NCI-H345 treated with DMSO at 0.1 percent for 48 hours (cell line): ENCODE measurements at regions not wholly inside any gene's neighbourhood (a gene's known extent, or its start where the extent isn't known, plus 50 kb on each side); places are given as distances from the start of the nearest gene placed in this dataset.

Experiments
- DNase-seq: peaks from one replicate; lab custom pipeline; 2025; ENCODE audit not compliant: unreplicated experiment; lab: John Stamatoyannopoulos, UW

DNA sequence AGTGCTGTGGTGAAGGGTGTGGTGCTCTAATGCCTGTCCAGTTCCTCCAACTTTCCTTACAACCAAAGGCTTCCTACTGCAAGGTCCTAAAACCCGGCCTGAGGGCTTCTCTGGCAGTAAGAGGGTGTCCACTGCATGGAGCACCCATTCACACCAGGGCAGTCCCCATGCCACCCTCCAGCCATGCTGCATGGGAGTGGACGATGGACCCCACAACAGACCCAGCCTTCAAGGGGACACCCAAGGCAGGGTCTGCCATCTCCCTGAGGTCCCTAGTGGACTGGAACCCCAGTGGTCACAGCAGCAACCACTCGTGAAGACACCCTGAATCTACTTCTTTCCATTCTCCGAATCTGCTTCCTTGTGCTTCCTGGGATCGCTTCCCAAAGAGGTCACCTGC lies 117.6 kb upstream of the SOX1 start:
- DNase-seq = no peak

DNA sequence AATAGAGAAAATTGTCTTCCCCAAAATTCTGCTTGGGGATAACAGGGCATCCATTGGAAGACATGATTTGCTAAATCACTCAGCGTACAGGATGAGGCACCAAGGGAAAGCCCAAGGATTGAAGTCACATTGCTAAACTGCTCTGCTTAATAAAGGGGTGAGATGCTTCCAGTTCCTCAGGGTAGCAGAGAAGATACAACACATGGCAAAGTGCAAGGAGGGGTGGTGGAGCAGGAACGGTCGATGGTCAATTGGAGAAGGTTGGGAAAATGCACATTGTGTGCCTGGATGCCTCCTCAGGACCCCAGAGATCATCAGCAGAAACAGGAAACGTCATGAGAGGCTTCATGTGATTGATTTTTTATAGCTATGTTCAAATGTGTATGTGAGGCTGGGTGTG lies 116.3 kb upstream of the SOX1 start:
- DNase-seq = no peak

DNA sequence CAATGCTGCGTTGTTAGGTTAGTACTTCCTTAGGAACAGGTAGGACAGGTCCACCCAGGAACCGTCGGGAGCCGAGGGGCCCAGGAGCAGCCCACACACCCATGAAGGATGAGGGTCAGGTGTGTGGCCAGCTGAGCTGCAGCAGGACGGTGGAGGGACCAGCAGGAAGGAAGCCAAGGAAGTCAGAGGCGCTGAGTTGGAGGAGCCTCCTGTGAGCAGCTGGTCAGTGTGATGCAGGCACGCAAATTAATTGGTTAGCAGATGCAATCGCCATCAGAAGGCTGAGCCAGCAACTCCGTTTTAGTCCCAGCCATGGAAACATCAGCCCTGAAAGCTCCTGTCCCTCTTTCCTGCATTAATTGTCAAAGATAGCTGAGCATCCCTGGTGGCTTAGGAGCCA lies 114.9 kb upstream of the SOX1 start:
- no peak for DNase-seq

DNA sequence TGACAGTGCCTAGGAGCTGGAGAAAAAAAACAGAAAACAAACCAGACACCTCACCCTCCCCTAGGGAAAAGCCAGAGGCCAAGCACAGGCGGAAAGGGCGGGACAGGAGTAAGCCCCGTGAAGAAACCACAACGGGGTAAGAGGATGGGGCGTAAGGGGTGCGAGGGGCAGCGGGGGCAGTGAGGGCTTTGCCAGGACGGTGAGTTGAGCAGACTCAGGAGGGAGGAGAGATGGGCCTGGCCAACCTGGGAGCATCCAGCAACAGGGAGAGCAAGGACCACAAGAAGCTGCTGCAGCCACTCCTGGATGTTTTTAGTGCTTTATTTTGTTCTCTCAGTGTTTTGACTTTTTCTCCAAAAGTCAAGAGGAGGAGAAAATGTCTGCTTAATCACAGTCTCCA lies 114.1 kb upstream of the SOX1 start:
- no peak for DNase-seq

DNA sequence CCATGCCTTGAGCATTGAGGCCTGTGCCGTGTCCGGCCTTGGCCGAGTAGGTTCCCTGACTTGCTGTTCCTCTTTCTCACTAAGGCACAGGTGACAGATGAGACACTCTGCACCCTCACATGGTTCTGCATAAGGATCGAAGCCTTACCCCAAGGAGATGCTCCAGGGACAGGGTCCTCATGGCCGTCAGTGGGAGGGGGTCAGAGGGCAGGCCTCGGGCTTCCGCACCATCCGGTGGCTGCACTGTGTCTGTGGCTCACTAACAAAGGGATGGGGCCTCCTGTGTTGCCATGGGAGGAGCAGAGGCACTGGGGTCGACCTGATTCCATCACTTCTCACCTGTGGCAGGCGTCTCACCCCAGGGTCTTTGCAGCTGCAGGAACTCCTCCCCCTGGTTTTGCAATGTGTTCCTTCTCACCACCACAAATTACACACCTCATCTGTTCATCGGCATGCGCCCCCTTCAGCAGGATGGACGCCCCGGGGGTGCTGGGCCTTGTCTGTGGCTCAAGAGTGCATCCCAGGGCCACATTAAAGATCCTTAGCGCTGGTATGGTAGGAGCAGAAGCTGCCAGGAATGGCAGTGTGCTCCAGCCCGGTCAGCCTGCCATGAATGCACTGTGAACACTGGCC lies 113.3 kb upstream of the SOX1 start:
- DNase-seq = no peak

DNA sequence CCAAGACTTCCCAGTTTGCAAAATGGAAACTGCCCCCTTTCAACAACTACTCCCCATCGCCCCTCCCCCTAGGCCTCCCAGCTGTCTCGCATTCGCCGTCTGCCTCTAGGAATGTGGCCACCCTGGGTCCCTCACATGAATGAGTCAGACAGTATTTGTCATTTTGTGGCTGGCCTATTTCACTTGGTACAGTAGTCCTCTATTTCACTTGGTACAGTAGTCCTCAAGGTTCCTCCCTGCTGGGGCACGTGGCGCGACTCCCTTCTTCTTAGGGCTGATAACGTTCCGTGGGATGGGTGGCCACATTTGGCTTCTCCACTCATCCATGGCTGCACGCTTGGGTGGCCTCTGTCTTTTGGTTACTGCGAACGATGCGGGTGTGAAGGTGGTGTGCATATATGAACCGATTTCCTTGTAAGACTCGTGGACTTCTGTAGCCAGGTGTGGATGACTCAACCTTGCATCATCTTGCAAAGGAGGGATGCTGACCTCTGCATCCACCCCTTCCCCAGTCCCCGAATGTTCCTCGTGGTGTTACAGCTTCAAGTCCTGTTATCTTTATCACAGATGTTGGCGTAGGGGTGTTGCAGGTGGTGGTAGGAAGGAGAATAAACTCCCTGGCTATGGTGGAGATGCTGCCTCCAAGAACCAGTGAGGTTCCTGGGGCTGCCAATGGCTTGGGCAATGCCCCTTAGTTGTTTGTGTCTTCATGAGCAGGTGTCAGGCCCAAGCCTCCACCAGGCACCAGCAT lies 112.1 kb upstream of the SOX1 start:
- DNase-seq = no peak

DNA sequence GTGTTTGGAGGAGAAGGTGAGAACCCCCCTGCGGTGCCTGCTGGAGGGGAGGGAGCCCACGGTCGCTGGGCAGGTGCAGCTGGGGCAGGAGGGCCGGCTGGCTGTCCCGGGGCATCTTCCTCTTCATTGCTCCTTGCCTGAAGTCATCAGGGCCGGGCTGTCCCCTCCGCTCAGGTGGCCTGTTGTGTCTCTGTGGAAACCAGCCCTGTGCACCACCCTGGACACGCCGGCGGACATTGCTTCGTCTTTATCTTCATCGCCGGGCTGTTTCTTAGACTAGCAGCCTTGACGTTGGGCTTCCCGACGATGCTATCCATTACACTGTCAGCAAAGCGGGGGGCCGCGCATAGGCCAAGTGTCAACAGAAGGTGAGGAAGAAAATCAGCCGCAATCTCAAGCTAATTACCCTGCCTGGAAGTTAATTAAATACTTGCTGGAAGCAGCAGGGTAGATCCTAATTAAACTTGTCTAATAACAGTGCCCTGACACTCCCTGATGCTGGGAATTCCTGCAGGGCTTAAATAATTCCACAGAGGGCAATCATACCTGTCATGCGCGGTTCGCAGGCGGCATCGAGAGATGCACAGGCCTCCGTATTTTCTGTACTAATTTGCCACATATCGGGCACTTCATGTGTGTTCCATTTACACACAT lies 111.4 kb upstream of the SOX1 start:
- DNase-seq = no peak

DNA sequence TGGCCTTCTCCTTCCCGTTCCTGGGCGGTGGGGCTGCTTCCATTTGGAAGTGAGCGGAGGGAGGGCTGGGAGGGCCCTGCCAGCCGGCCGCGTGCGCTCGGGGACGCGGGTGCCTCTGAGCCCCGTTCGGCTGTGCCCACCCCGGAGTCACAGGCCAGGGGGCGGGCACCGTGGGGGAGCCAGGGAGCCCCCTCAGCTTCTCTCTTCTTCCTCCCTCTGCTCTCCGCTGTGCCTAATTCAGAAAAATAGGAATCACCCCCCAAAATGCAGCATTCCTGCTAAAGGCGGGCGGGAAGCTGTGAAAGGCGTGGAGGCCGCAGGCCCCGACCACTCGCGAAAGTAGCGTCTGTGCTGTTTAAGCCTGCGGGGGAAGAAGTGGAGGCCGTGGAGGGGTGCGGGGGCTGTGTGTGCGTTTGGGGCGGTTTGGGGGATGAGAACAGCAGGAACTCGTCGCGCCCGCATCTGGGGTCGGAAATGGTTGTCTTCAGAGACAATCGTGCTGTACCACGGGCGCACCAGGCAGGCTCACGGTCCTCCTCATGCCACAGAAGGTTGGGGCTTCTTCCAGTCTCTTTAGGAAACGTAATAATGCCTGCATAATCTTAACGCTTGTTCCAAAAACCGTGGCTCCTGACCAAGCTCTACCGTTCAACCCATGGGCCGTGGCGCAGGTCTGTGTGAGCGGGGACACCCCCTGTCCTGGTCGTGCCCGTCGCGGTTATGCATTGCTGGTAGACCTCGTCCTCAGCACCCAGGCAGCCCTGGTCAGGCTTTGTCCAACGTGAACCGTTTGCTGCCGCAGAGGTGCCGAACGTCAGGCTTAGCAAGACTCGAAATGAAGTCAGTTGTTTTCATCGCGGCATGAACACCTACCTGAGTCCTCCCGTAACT lies 110.4 kb upstream of the SOX1 start:
- no peak for DNase-seq

DNA sequence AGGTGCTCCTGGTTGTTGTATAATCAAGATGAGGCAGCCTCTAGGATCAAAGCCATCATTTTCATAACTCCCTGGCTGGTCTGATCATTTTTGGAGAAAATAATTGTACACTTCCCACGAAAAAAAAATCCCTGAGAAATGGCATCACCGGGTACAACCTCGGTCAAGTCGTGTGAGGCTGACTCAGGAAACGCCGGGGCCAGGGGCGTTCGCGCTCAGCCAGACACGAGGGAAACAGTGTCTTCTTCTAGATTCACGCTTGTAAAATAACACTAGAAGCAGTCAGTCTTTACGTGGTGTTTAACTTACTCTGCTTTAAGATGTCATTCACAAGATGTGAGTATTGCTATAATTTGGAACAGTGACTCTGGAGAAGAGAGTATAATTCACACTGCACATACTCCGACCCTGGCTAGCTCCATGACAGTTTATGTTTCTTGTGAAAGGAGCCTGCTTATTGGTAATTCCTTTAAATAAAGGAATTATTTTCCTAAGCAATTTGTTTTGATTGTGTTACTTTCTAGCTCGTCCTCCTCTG lies 109.0 kb upstream of the SOX1 start:
- DNase-seq = no peak

DNA sequence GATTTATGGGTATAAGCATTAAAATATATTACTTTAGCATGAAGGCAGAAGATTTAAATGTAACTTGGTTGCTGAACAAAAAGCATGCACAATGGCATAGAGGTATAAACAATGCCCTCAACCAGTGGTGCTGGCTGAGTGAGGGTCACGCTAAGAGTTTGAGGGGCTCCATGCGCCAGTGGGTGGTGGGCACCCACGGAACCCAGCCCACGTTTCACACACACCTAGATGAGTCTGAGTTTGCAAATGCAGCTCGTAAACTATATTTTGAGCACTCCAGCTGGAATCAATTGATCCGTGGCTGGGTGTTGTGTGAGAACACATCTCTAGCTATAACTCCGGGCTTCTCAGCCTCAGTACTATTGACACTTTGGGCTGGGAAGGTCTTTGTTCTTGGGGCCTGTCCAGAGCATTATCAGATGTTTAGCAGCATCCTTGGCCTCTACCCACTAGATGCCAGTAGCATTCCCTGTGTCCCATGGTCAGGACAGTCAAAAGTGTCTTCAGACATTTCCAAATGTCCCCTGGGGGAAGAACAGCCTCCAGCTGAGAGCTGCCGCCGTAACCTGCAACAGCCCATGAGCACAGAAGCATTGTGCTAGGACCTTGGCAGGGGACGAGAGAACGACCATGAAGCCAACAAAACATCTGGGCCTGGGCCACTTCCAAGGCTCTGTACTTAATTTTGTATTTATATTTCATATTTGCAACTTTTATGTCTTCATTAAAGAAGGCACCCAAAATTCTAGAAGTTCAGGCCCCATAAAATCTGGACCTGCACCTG lies 108.1 kb upstream of the SOX1 start:
- no peak for DNase-seq

DNA sequence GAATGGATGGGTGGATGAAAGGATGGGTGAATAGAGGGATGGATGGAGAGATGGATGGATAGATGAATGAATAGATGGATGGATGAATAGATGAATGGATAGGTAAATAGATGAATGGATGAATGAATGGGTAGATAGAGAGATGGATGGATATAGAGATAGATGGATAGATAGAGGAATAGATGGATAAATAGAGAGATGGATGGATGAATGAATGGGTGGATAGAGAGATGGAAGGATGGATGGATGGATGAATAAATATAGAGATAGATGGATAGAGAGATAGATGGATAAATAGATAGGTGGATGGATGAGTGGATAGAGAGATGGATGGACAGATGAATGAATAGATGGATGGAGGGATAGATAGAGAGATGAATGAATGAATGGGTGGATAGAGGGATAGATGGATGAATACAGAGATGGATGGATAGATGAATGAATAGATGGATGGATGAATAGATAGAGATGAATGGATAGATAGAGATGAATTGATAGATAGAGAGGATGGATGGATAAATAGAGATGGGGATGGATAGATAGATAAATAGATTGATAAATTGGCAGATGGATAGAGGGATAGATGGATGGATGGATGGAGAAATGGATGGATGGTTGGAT lies 106.7 kb upstream of the SOX1 start:
- no peak for DNase-seq

DNA sequence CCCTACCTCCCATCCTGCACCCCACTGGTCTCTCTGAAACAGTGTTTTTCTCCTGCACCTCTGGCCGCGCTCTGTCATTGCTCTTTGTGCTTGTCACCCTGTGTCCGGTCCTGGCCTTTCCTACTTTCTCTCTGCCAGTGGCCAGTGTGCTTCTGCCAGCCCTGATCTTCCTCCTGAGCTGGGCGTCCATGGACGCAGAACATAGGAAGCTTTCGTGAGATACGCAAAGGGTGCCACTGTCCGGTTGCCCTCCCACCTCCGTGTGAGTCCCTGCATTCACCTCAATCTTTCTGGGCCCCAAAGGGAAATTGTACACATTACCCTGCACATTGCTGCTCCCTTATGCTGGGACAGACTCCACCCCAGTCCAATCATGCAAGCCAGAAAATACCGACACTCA lies 105.7 kb upstream of the SOX1 start:
- no peak for DNase-seq

DNA sequence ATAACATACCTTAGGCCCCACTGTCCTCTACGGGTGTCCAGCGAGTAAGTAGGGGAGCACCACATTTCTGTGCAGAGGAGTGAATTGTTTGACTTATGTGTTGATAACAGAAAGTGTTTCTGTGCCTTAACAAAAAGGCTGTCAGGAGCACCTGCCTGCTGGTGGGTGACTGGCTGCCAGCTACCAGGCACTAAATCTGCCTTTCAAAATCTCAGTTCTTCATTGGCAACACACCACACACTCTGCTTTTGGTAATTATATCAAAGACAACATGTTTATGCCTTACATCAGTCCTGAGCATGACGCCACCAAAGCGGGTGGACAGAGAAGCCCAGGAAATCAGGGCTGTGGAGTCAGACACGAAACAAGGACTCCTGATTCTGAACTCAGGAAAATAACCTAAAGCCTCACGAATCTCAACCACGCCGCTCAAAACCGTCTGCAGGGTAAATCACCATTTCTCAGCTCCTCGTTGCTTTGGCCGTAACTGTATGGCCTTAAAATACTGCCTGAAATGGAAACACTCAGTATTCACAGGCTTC lies 105.2 kb upstream of the SOX1 start:
- no peak for DNase-seq

DNA sequence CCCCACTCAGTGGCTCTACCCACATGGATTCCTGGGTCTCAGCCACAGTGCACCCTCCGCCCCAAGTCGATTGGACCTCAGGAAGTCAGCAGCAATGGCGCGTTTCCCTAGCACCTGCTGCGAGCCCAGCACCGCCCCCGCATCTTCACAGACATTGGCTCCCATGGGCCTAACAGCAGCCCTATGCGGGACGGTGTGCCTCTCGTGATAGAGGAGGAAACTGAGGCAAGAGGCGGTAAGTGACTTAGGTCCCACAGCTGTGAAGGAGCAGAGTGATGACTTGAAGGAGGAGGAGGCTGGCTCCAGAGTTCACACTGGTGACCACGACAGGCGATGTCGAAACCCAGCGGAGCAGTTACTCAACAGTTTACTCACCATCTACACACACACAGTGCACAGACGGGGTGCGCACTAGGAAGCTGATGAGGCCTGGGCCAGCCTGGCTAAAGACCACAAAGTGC lies 104.5 kb upstream of the SOX1 start:
- no peak for DNase-seq

DNA sequence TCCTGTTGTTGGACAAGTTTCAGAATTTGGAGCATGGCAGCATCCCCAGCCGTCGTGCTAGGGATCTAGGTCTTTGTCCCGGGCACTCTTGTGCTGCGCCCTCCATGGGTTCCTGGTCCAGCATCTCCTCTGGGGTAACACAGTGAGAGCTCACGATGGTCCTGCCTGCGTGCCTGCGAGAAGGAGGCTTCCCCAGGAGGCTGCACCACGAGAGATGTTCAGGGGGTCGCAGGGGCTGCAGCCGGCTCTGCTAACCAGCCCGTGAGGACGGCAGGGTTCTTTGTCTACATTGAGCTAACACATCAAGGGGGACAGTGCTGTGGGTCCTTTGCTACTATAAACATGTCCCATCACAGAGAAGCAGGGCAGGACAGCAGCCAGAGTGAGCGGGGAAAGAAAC lies 103.9 kb upstream of the SOX1 start:
- DNase-seq = no peak

DNA sequence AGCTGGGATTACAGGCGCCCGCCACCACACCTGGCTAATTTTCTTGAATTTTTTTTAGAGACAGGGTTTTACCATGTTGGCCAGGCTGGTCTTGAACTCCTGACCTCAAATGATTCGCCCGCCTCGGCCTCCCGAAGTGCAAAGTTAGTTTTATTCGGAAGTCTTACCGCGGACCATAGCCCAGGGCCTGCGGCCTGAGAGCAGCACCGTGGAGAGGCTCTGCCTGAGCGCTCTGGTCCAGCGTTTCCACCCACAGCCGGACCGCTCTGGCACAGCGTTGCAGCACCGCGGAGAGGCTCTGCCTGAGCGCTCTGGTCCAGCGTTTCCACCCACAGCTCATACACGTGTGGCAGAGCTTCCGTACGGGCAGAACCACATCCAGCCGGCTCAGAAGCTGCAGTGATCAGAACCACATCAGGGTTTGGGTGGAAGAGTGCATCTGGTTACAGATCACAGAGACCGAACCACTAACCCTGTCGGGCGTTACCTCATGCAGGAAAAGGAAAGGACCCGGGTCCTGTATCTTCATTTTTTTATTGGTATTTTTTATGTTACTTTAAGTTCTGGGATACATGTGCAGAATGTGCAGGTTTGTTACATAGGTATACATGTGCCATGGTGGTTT lies 102.4 kb upstream of the SOX1 start:
- no peak for DNase-seq

DNA sequence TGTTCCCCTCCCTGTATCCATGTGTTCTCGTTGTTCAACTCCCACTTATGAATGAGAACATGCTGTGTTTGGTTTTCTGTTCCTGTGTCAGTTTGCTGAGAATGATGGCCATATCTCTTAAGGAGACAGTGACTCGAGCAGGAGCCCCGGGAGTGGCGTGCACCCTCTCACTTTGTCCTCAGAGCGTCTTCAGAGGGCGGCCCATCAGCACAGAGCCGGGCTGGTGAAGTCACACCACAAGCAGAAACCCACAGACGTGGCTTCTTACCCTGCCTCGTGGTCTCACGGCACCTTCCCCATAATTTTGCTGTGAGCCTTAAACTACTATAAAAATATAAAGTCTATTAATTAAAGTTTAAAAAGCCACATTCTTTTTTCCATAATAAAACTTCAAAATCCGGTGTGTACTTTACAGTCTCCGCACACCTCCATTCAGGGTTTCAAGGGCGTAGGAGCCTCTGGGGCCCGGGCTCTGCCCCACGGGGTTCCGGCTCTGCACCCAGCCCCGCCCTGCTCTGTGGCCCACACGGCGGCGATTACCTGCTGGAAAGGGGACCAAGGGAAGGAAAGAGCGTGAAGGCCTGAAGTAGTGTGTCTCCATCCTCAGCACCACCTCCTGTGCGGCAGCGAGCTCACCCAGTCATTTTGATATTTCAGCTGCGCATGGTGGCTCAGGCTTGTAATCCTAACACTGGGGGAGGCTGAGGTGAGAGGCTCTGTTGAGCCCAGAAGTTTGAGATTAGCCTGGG lies 101.3 kb upstream of the SOX1 start:
- DNase-seq = no peak

DNA sequence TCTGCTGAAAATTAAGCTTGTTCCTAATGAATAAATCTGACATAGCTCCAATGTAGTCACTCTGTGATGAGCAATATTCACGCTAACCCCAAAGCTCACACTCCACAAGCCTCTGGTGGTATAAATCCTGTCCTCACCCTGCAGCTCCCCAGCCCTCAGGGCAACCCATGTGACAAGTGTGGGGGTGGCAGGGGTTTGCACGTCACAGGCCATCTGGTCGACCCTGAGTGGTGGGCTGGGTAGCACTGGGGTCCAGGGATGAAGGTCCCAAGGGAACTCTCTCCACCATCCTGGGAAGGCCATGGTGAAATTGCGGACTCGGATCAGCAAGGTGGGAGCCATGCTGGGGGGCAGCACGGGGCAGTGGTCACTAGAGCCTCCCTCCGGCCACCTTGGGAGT lies 100.0 kb upstream of the SOX1 start:
- no peak for DNase-seq
